MCF 10A (cell line): ENCODE measurements at regions not wholly inside any gene's neighbourhood (a gene's known extent, or its start where the extent isn't known, plus 50 kb on each side); places are given as distances from the start of the nearest gene placed in this dataset.

ENCODE experiments used
- BruUV-seq: library from RNA; stranded (reverse); fragments of 400-500 nt; replicated peaks from 2 replicates; lab custom pipeline; 2021; lab: Mats Ljungman, UMichigan
- CTCF ChIA-PET: fragments of 300-600 bp; sonication (Branson Sonifier 250); formaldehyde crosslinking; extraction: SDS; loops from one replicate; lab custom pipeline; 2021; ENCODE audit warnings: antibody characterized with exemption, inconsistent platforms; lab: Yijun Ruan, JAX
- POLR2A ChIA-PET: fragments of 300-600, 350-650 bp; sonication (Branson Sonifier 250); formaldehyde crosslinking; extraction: SDS; loops from one replicate; lab custom pipeline; 2020; ENCODE audit warnings: antibody characterized with exemption, inconsistent platforms; lab: Yijun Ruan, JAX
- DNase-seq: peaks from one replicate; pipeline ENCODE4 v3.0.0-alpha.2; 2018; ENCODE audit not compliant: unreplicated experiment
- H3K27ac Mint-ChIP-seq: one replicate; pipeline ENCODE4 v1.8.0; 2022; ENCODE audit warnings: mild to moderate bottlenecking, low read depth, mixed read lengths; ENCODE audit not compliant: unreplicated experiment
- H3K27me3 Mint-ChIP-seq: one replicate; pipeline ENCODE4 v1.8.0; 2022; ENCODE audit warnings: mixed read lengths; ENCODE audit not compliant: insufficient read depth, unreplicated experiment
- H3K36me3 Mint-ChIP-seq: one replicate; pipeline ENCODE4 v1.8.0; 2022; ENCODE audit warnings: mild to moderate bottlenecking, moderate library complexity, mixed read lengths; ENCODE audit not compliant: insufficient read depth, unreplicated experiment
- H3K4me1 Mint-ChIP-seq: one replicate; pipeline ENCODE4 v1.8.0; 2022; ENCODE audit warnings: mixed read lengths; ENCODE audit not compliant: insufficient read depth, unreplicated experiment
- H3K4me3 Mint-ChIP-seq: one replicate; pipeline ENCODE4 v1.8.0; 2022; ENCODE audit warnings: mild to moderate bottlenecking, moderate library complexity, mixed read lengths; ENCODE audit not compliant: unreplicated experiment
- H3K9me3 Mint-ChIP-seq: one replicate; pipeline ENCODE4 v1.8.0; 2022; ENCODE audit warnings: mixed read lengths; ENCODE audit not compliant: unreplicated experiment
- CTCF ChIP-seq: fragments of 200-600 bp; IDR thresholded peaks from one replicate; pipeline ENCODE4 v1.8.0; 2022; ENCODE audit warnings: antibody characterized with exemption, mild to moderate bottlenecking; ENCODE audit not compliant: unreplicated experiment
- intact Hi-C: fragments of 100-400 bp; cut with micrococcal nuclease; formaldehyde crosslinking; loops from 2 replicates; pipeline ENCODE4 v1.14.1; 2022

GRCh38 chr16:35510701-35511100 is 2051.3 kb downstream of the TP53TG3F start:
- intact Hi-C loops, result no loop called here
- H3K4me1 Mint-ChIP-seq, result no peaks in the 10 kb centered on the region
- ChIA-PET CTCF (no interaction called here), POLR2A (no interaction called here)
- H3K36me3 Mint-ChIP-seq, result no peaks in the 10 kb centered on the region
- peaks cover 8% of the 10 kb centered on the region for H3K9me3 Mint-ChIP-seq
- no TSS peak for BruUV-seq
- H3K4me3 Mint-ChIP-seq, result no peak overlapping the region
- H3K27ac Mint-ChIP-seq, result no peak overlapping the region
- no peak for DNase-seq
- TF ChIP-seq CTCF, result no peak
- H3K27me3 Mint-ChIP-seq, result no peaks in the 10 kb centered on the region

GRCh38 chr16:35516551-35516950 is 2057.1 kb downstream of the TP53TG3F start:
- H3K9me3 Mint-ChIP-seq, result peaks cover 23% of the 10 kb centered on the region
- no peak overlapping the region for H3K4me3 Mint-ChIP-seq
- H3K4me1 Mint-ChIP-seq, result no peaks in the 10 kb centered on the region
- DNase-seq, result peak; percentile 0
- intact Hi-C loops, result no loop called here
- ChIA-PET POLR2A (no interaction called here), CTCF (no interaction called here)
- H3K36me3 Mint-ChIP-seq, result no peaks in the 10 kb centered on the region
- H3K27ac Mint-ChIP-seq, result no peak overlapping the region
- no peak for TF ChIP-seq CTCF
- BruUV-seq, result no TSS peak
- H3K27me3 Mint-ChIP-seq, result no peaks in the 10 kb centered on the region

GRCh38 chr16:35516971-35517370 is 2057.6 kb downstream of the TP53TG3F start:
- no peak overlapping the region for H3K27ac Mint-ChIP-seq
- TF ChIP-seq CTCF, result no peak
- H3K4me1 Mint-ChIP-seq, result no peaks in the 10 kb centered on the region
- no peaks in the 10 kb centered on the region for H3K36me3 Mint-ChIP-seq
- H3K4me3 Mint-ChIP-seq, result no peak overlapping the region
- peaks cover 27% of the 10 kb centered on the region for H3K9me3 Mint-ChIP-seq
- ChIA-PET CTCF (no interaction called here), POLR2A (no interaction called here)
- no TSS peak for BruUV-seq
- intact Hi-C loops, result no loop called here
- no peaks in the 10 kb centered on the region for H3K27me3 Mint-ChIP-seq
- DNase-seq, result no peak

GRCh38 chr16:35523991-35524390 is 2064.6 kb downstream of the TP53TG3F start:
- no peak for TF ChIP-seq CTCF
- intact Hi-C loops, result no loop called here
- Mint-ChIP-seq H3K36me3 (no peaks in the 10 kb centered on the region), H3K4me1 (no peaks in the 10 kb centered on the region), H3K27me3 (no peaks in the 10 kb centered on the region), H3K27ac (no peak overlapping the region), H3K9me3 (peaks cover 39% of the 10 kb centered on the region), H3K4me3 (no peak overlapping the region)
- BruUV-seq, result no TSS peak
- ChIA-PET POLR2A (no interaction called here), CTCF (interaction anchor here (0.7 kb wide), 1 partner anchor 31 kb away, joined by 3 read pairs; no protein-coding TSS in a partner anchor)
- DNase-seq, result no peak
